ENCODE measurements at regions not wholly inside any gene's neighbourhood (a gene's known extent, or its start where the extent isn't known, plus 50 kb on each side); places are given as distances from the start of the nearest gene placed in this dataset.
A peak's percentile ranks its signal among the peaks of the same experiment; 100 is the strongest.

DNA sequence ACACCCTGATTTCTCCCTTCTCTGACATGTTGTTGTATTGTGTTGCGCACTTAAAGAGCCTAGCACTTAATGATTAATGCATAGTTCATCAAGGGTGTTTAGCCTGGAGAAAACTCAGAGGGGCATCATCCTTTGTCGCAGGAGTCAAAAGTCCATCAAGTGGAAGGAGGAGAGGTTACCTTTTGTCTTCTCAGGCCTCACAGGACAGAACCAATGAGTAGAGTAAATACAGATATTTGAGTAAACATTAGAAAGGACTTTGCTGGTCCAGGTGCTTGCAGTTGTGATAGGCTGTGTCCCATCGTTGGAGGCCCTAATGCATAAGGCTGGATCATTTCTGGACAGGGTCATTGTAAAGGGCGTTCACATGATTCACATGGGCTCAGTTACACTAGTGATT, 430.9 kb downstream of the PCNX1 start:
- H3K4me3 ChIP-seq = no peak overlapping the region
- no peaks in the 10 kb centered on the region for H3K9me3 ChIP-seq
- intact Hi-C loops (cut with DNase I; ENCODE audit: low total_unique reads) = no loop called here
- WGBS, 5 donors = 71 to 81% (median 78%) methylated on average over 4 of the region's 4 CpGs
- TF ChIP-seq EP300 (IDR thresholded peaks at IDR 0.05) = no peak
- no peak for TF ChIP-seq POLR2A (IDR thresholded peaks at IDR 0.05)
- TF ChIP-seq, protein P1, sequence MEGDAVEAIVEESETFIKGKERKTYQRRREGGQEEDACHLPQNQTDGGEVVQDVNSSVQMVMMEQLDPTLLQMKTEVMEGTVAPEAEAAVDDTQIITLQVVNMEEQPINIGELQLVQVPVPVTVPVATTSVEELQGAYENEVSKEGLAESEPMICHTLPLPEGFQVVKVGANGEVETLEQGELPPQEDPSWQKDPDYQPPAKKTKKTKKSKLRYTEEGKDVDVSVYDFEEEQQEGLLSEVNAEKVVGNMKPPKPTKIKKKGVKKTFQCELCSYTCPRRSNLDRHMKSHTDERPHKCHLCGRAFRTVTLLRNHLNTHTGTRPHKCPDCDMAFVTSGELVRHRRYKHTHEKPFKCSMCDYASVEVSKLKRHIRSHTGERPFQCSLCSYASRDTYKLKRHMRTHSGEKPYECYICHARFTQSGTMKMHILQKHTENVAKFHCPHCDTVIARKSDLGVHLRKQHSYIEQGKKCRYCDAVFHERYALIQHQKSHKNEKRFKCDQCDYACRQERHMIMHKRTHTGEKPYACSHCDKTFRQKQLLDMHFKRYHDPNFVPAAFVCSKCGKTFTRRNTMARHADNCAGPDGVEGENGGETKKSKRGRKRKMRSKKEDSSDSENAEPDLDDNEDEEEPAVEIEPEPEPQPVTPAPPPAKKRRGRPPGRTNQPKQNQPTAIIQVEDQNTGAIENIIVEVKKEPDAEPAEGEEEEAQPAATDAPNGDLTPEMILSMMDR (IDR thresholded peaks at IDR 0.05) = no peak
- TF ChIP-seq POLR2AphosphoS5 (IDR thresholded peaks at IDR 0.05) = no peak
- no peak overlapping the region for H3K27ac ChIP-seq
- peaks cover 4 to 57% (median 24%) of the 10 kb centered on the region in 4 donors for H3K4me1 ChIP-seq
- DNase-seq = no peak
- H3K27me3 ChIP-seq = no peaks in the 10 kb centered on the region
- no peaks in the 10 kb centered on the region for H3K36me3 ChIP-seq

DNA sequence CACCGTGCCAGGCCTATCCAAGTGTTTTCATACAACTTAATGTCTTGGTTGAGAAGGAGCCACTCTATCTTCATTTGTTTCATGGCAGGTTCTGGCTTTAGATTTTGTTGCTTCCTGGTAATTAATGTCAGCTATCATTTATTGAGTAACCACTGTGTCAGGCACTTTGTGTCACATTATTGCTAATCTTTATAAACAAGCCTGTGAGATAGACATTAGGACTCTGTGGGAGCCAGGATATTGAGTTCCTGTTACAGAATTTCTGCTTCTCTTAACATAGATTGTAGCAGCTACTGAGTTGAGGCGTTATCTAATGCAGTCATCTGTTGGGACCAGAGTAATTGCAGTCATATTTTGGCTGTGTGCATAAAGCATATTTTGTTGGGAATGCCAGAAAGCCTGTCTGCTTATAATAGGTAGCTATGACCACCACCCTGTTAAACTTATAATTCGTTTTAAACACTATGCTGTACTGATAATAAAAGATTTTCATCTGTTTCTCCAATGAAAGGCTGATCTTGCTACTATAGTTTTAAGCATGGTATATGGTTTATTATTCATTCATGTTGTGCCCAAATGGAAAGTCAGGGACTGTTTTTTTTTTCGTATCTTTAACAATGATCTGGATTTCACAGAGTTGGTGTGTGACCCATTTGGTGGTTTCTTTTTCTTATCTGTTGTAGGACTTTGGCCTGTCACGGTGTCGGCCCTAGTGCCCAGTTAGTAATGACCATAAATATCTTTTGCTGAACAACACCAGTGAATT, 432.6 kb downstream of the PCNX1 start:
- DNase-seq = peak in 1 of 2 donors; percentile 20

DNA sequence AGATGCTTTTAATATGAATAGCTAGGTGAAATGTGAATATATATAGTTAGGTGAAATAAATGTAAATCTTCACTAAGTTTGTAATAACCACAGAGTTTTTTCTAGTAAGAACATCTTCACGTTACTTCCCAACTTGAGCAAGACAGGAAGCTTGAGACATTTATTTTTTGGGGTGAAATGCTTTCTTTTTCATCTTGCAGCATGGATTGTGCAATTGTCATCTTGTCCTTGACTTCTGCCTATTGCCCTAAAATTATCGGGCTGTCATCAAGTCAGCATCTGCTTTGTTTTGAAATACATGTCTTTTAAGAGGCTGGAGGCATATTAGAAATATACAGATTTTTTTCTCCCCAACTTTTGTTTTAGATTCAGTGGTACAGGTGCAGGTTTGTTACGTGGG, 433.9 kb downstream of the PCNX1 start:
- H3K27ac ChIP-seq = peak overlapping the region in 2 of 5 donors; percentile 56 to 60
- intact Hi-C loops (cut with DNase I; ENCODE audit: low total_unique reads) = no loop called here
- no peak for TF ChIP-seq EP300 (IDR thresholded peaks at IDR 0.05)
- TF ChIP-seq, protein P1 (IDR thresholded peaks at IDR 0.05) = no peak
- TF ChIP-seq POLR2A (IDR thresholded peaks at IDR 0.05) = no peak

More for the DNA sequence above, 432.6 kb downstream of the PCNX1 start:
- Histone ChIP-seq H3K4me1 (peaks cover 4 to 73% (median 34%) of the 10 kb centered on the region in 4 donors), H3K27me3 (no peaks in the 10 kb centered on the region), H3K36me3 (no peaks in the 10 kb centered on the region), H3K4me3 (no peak overlapping the region), H3K27ac (peak overlapping the region in 4 of 5 donors; percentile 26 to 64 (median 58)), H3K9me3 (no peaks in the 10 kb centered on the region)
- intact Hi-C loops (cut with DNase I; ENCODE audit: low total_unique reads) = no loop called here
- WGBS, 5 donors = 43 to 58% (median 52%) methylated on average over 6 of the region's 6 CpGs
- TF ChIP-seq POLR2AphosphoS5 (IDR thresholded peaks at IDR 0.05) = no peak
- TF ChIP-seq EP300 (IDR thresholded peaks at IDR 0.05) = no peak
- no peak for TF ChIP-seq POLR2A (IDR thresholded peaks at IDR 0.05)
- TF ChIP-seq, protein P1 (IDR thresholded peaks at IDR 0.05) = no peak

DNA sequence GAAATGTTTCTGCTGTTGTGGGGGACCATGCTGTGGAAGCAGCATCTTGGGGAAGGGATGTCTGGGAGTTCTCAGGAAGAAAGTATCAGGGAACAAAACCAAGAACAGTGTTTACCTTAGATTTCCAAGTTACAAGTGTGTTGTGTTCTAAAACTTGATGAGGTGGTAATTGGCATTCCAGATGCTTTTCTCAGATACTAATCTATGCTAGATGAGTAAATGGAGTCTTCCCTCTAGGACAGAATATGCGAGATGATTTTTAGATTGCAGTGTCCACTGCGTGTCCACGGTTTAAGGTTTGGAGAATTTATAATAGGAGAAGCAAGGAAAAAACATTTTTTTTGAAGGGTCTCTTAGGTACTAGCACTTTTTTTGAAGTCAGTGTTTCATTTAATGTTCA, 436.5 kb downstream of the PCNX1 start:
- WGBS, 5 donors = 81 to 97% (median 95%) methylated on average over 3 of the region's 3 CpGs
- DNase-seq = no peak
- H3K9me3 ChIP-seq = no peaks in the 10 kb centered on the region
- no peaks in the 10 kb centered on the region for H3K36me3 ChIP-seq
- H3K27me3 ChIP-seq = no peaks in the 10 kb centered on the region
- intact Hi-C loops (cut with DNase I; ENCODE audit: low total_unique reads) = no loop called here
- H3K4me1 ChIP-seq = peaks cover 4 to 69% (median 33%) of the 10 kb centered on the region in 4 donors
- H3K27ac ChIP-seq = no peak overlapping the region
- H3K4me3 ChIP-seq = no peak overlapping the region
- TF ChIP-seq, protein P1 (IDR thresholded peaks at IDR 0.05) = no peak
- TF ChIP-seq POLR2AphosphoS5 (IDR thresholded peaks at IDR 0.05) = no peak
- TF ChIP-seq POLR2A (IDR thresholded peaks at IDR 0.05) = no peak
- no peak for TF ChIP-seq EP300 (IDR thresholded peaks at IDR 0.05)

More for the DNA sequence above, 433.9 kb downstream of the PCNX1 start:
- no peak for DNase-seq
- H3K9me3 ChIP-seq = no peaks in the 10 kb centered on the region
- H3K4me1 ChIP-seq = peaks cover 4 to 78% (median 37%) of the 10 kb centered on the region in 4 donors
- WGBS, 5 donors = 78 to 89% (median 87%) methylated on average over 3 of the region's 3 CpGs
- H3K27me3 ChIP-seq = no peaks in the 10 kb centered on the region
- H3K36me3 ChIP-seq = no peaks in the 10 kb centered on the region
- no peak overlapping the region for H3K4me3 ChIP-seq

All from stomach (tissue), 8 donors.